ENCODE measurements at regions not wholly inside any gene's neighbourhood (a gene's known extent, or its start where the extent isn't known, plus 50 kb on each side); places are given as distances from the start of the nearest gene placed in this dataset.

DNA sequence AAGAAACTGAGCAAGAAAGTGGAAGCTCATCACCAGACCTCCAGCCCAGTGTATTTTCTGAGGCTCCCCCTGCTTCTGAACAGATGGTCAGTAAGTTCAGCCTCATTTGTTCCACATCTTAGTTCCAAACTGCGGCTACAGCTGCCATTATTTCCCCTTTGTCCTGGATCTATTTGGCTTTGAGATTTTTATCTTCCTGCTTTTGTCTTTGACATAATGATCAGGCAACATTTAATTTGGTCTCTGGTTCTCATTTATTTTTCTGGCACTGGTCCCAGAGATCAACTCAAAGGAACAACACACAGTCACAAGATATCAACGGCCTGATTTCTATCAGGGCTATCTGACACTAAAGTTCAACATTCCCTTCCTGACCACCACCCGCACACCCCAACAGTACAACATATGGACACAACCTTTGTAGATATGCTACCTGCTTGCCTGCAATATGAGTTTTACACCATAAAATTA is 137.5 kb downstream of the FAM76B start:
- Histone ChIP-seq H3K9me3 (ENCODE audit: control insufficient read depth, insufficient read depth, low read length) (no peaks in the 10 kb centered on the region), H3K27me3 (ENCODE audit: control insufficient read depth, insufficient read depth, low read length) (no peaks in the 10 kb centered on the region; the same call in 1 of the 2 replicates), H3K23ac (ENCODE audit: low read depth, low read length) (no peak overlapping the region), H3K14ac (replicated peaks; ENCODE audit: low read depth, low read length) (no peak overlapping the region), H2BK120ac (ENCODE audit: low read depth, low read length) (no peak overlapping the region), H3K9me1 (ENCODE audit: insufficient read depth, low read length) (no peaks in the 10 kb centered on the region), H2BK5ac (ENCODE audit: low read depth, low read length, poor library complexity, severe bottlenecking) (no peak overlapping the region), H3K56ac (ENCODE audit: extremely low read depth, insufficient read depth, low read length) (no peak overlapping the region), H3K36me3 (ENCODE audit: control insufficient read depth, insufficient read depth, low read length) (no peaks in the 10 kb centered on the region), H3K4me2 (ENCODE audit: low read depth, low read length) (no peak overlapping the region), H3K4me3 (ENCODE audit: insufficient read depth, low read depth, low read length) (no peak overlapping the region), H2BK20ac (ENCODE audit: low read depth, low read length) (no peak overlapping the region), H3K27ac (ENCODE audit: insufficient read depth, low read length) (no peak overlapping the region), H3K4me1 (ENCODE audit: control insufficient read depth, insufficient read depth, low read length) (no peaks in the 10 kb centered on the region; the same call in 1 of the 2 replicates), H2AFZ (replicated peaks; ENCODE audit: low read length, poor library complexity) (no peak overlapping the region), H4K5ac (ENCODE audit: low read depth, low read length) (no peak overlapping the region), H3K9ac (ENCODE audit: low read depth, low read length) (no peak overlapping the region), H3K79me1 (ENCODE audit: low read depth in 1 of 2, low read length in 2 of 2) (no peaks in the 10 kb centered on the region), H4K8ac (ENCODE audit: low read depth in 2 of 2, low read length in 2 of 2) (no peak overlapping the region), H4K91ac (ENCODE audit: insufficient read depth, low read depth, low read length) (no peak overlapping the region), H3K4ac (ENCODE audit: low read depth, low read length) (no peak overlapping the region), H3K18ac (ENCODE audit: low read depth, low read length) (no peak overlapping the region), H4K20me1 (ENCODE audit: insufficient read depth, low read length) (no peaks in the 10 kb centered on the region), H2BK15ac (ENCODE audit: low read depth, low read length) (no peak overlapping the region), H2AK5ac (ENCODE audit: low read depth, low read length) (no peak overlapping the region), H2AK9ac (replicated peaks; ENCODE audit: low read depth, low read length, poor library complexity) (no peak overlapping the region)
- ATAC-seq (ENCODE audit: low read depth) = no peak
- dilution Hi-C loops (cut with HindIII; ENCODE audit: low sequenced_read_pairs, unreplicated experiment) (no loop called here), intact Hi-C loops (cut with micrococcal nuclease) (no loop called here), in situ Hi-C loops (cut with MboI; ENCODE audit: low sequenced_read_pairs) (no loop called here)
- CTCF ChIA-PET = no interaction called here
- no TSS peak for BruUV-seq (replicated peaks)
- POLR2A ChIA-PET (ENCODE audit: unreplicated experiment) = no interaction called here
- WGBS, 2 experiments (ENCODE audit: extremely low coverage in 2 of 2, insufficient read length in 1 of 2) = no CpG with 5 or more reads among the region's 3 CpGs
- TF ChIP-seq MAZ (IDR thresholded peaks at IDR 0.05; ENCODE audit: borderline replicate concordance, low read depth, low read length) (no peak), POLR2A (IDR thresholded peaks at IDR 0.05; ENCODE audit: low read depth, low read length) (no peak), CEBPB (IDR thresholded peaks at IDR 0.05; ENCODE audit: low read depth, low read length) (no peak)
- no peak for DNase-seq

Measured in IMR-90 (cell line).